Mucosa of descending colon (tissue), 3 donors: ENCODE measurements at regions not wholly inside any gene's neighbourhood (a gene's known extent, or its start where the extent isn't known, plus 50 kb on each side); places are given as distances from the start of the nearest gene placed in this dataset.
A peak's percentile ranks its signal among the peaks of the same experiment; 100 is the strongest.

Source experiments
- ATAC-seq: fragments of 200-7000 bp; cut with Tn5 transposase; one replicate; pipeline ENCODE4 v1.9.1; 2020; ENCODE audit warnings: mild to moderate bottlenecking, moderate library complexity
- DNase-seq, 3 donors: peaks; one replicate each; pipeline ENCODE4 v3.0.0-alpha.2; 2020
- H3K36me3 ChIP-seq: fragments of 200-600 bp; one replicate; pipeline ENCODE4 v1.8.0; 2021; ENCODE audit warnings: low read depth, mild to moderate bottlenecking
- H3K4me1 ChIP-seq: fragments of 200-600 bp; one replicate; pipeline ENCODE4 v1.8.0; 2021; ENCODE audit warnings: low read depth, mild to moderate bottlenecking
- H3K4me3 ChIP-seq: fragments of 200-600 bp; one replicate; pipeline ENCODE4 v1.8.0; 2021; ENCODE audit warnings: mild to moderate bottlenecking
- H3K9me3 ChIP-seq: fragments of 200-600 bp; one replicate; pipeline ENCODE4 v1.8.0; 2021; ENCODE audit warnings: mild to moderate bottlenecking
- intact Hi-C, 2 donors: fragments of 100-400 bp; cut with DNase I in 1 of 2; cut with micrococcal nuclease in 1 of 2; formaldehyde crosslinking; loops; one replicate each; pipeline versions ENCODE4 v1.11.0 to v1.11.1; 2022; cut with DNase I, micrococcal nuclease
- TF ChIP-seq, protein P1 (sequence below): fragments of 200-600 bp; IDR thresholded peaks from one replicate; pipeline ENCODE4 v1.8.0; 2022; ENCODE audit warnings: antibody characterized with exemption, mild to moderate bottlenecking
- donor health status: DM: no; HTN: no; CAD: no; lungs with moderate emphysema.
- donor health status: DM: no; HTN: no; CAD: no.
- donor health status: DM: no; HTN: yes; CAD: no.

DNA sequence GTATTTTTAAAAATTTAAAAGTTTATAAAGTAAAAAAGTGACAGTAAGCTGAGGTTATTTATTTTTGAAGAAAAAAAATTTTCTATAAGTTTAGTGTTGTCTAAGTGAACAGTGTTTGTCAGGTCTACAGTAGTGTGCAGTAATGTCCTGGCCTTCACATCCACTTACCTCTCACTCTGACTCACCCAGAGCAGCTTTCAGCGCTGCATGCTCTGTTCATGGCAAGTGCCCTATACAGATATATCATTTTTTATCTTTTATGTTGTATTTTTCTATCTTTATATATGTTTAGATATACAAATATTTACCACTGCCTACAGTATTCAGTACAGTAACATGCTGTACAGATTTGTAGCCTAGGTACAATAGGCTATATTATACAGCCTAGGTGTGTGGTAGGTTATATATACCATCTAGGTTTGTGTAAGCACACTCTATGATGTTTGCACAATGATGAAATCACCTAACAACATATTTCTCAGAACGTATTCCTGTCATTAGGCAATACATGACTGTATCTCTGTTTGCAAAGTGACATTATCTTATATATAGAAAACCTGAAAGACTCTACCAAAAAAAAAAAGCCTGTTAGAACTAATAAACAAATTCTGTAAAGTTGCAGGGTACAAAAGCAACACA is 75.9 kb upstream of the TMC3 start:
- intact Hi-C loops = no loop called here
- TF ChIP-seq, protein P1, sequence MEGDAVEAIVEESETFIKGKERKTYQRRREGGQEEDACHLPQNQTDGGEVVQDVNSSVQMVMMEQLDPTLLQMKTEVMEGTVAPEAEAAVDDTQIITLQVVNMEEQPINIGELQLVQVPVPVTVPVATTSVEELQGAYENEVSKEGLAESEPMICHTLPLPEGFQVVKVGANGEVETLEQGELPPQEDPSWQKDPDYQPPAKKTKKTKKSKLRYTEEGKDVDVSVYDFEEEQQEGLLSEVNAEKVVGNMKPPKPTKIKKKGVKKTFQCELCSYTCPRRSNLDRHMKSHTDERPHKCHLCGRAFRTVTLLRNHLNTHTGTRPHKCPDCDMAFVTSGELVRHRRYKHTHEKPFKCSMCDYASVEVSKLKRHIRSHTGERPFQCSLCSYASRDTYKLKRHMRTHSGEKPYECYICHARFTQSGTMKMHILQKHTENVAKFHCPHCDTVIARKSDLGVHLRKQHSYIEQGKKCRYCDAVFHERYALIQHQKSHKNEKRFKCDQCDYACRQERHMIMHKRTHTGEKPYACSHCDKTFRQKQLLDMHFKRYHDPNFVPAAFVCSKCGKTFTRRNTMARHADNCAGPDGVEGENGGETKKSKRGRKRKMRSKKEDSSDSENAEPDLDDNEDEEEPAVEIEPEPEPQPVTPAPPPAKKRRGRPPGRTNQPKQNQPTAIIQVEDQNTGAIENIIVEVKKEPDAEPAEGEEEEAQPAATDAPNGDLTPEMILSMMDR = no peak
- H3K4me3 ChIP-seq = no peak overlapping the region
- ATAC-seq (peak; percentile 76), DNase-seq (no peak)
- H3K9me3 ChIP-seq = peaks cover 4% of the 10 kb centered on the region
- no peaks in the 10 kb centered on the region for H3K36me3 ChIP-seq
- no peaks in the 10 kb centered on the region for H3K4me1 ChIP-seq

DNA sequence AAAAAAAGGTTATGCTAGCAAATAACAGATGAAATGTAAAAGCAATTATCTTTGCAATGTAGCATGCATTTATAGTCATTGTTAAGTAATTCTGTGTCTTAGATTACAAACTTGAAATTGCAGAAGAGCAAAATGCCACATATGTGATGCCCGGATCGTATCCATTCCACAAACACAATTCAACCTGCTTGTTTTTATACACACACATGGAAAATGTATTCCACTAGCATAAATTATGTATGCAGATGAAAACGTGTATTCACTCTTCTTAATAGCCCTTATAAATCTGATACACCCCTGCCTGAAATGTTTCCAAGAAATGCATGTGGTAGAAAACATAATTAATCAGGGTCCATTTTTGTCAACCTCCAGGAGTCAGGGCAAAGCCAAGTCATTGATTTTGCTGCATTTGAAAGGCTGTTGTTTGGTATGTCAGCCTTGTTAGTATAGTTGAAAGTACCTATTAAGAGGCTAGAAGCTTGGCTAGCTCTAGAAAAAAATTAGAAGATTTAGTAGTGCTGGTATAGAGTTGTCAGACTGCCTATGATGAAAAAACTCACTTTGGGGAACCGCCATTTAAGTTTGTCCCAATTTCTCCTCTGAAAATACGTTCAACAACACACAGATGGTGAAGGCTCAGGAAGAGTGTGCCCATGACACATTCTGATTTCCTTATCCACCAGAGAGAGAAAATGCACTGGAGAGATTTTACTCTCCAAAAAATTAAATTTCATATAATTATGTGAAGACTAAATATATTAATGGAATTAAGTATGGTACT is 69.2 kb upstream of the TMC3 start:
- Histone ChIP-seq H3K9me3 (peaks cover 4% of the 10 kb centered on the region), H3K4me1 (no peaks in the 10 kb centered on the region), H3K4me3 (no peak overlapping the region), H3K36me3 (no peaks in the 10 kb centered on the region)
- intact Hi-C loops = no loop called here
- DNase-seq (no peak), ATAC-seq (no peak)
- TF ChIP-seq, protein P1 = no peak

DNA sequence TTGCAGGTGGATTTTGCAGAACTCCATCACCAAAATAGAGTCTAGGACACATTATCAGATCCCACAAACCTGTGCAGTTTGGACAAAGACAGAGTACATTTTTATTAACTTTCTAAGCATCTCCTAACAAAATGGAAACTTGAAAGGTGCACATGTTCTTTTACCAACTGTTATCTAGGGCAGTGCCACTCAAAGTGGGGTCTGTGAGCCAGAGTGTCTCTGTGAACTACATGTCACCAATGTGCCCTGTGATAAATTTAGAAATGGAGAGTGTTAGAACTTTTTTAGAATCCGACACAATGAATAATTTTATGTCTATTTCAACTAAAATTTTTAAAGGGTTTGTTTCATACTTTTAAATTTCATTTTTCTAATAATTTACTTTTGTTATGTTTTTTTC is 68.4 kb upstream of the TMC3 start:
- Histone ChIP-seq H3K4me1 (no peaks in the 10 kb centered on the region), H3K4me3 (no peak overlapping the region), H3K36me3 (no peaks in the 10 kb centered on the region), H3K9me3 (peaks cover 4% of the 10 kb centered on the region)
- TF ChIP-seq, protein P1 = no peak
- intact Hi-C loops = no loop called here
- ATAC-seq (no peak), DNase-seq (no peak)

DNA sequence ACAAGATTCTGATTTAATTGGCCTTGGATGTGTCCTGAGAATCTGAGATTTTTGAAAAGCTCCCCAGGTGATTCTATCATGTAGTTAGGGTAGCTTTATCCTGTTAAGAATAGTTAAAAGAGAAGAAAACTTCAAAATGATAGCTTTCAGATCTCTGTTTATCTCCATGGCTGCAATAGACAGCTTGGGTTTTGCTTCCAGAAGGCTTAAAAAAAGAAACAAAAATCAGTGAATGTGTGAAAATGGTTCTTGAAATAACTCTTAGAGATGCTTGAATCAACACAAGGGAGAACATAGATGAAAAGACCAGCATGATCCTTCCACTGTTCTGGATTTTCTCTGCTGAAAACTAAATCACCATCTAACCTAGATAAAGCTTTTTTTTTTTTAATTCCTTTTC is 60.8 kb upstream of the TMC3 start:
- H3K9me3 ChIP-seq = no peaks in the 10 kb centered on the region
- H3K4me3 ChIP-seq = no peak overlapping the region
- ATAC-seq (no peak), DNase-seq (no peak)
- TF ChIP-seq, protein P1 = no peak
- H3K36me3 ChIP-seq = no peaks in the 10 kb centered on the region
- intact Hi-C loops = no loop called here
- H3K4me1 ChIP-seq = no peaks in the 10 kb centered on the region

DNA sequence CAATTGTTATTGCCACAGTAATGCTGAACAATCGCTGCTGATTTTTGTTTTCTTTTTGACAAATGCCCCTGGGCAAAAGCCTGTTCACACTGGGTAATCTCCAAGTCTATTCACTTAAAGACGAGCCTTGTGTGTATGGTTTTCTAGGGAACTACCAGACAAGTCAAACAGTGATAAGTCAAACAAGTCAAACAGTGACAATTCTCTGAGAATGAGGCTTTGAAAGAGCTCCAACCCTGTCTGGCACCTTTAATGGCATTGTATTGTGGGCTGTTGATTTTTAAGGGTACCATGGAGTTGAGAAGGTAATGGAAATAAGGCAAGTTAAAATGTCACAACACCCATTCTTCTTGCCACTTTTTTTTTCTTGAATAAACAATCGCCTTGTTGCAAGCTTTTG is 59.4 kb upstream of the TMC3 start:
- H3K9me3 ChIP-seq = no peaks in the 10 kb centered on the region
- no peaks in the 10 kb centered on the region for H3K36me3 ChIP-seq

More for the DNA sequence above, 59.4 kb upstream of the TMC3 start:
- intact Hi-C loops = no loop called here
- ATAC-seq = no peak
- no peaks in the 10 kb centered on the region for H3K4me1 ChIP-seq
- no peak for DNase-seq
- TF ChIP-seq, protein P1 = no peak
- H3K4me3 ChIP-seq = no peak overlapping the region
